WTC11 (cell line): ENCODE measurements at regions not wholly inside any gene's neighbourhood (a gene's known extent, or its start where the extent isn't known, plus 50 kb on each side); places are given as distances from the start of the nearest gene placed in this dataset.

Experiments
- ATAC-seq: fragments of 200-7000 bp; cut with Tn5 transposase; 2 replicates; pipeline ENCODE4 v1.10.0; 2021; ENCODE audit warnings: mild to moderate bottlenecking, moderate library complexity
- CTCF ChIA-PET: fragments of 300-600 bp; sonication (Branson Sonifier 250); formaldehyde crosslinking; loops from one replicate; lab custom pipeline; 2021; ENCODE audit warnings: antibody characterized with exemption; lab: Charles Lee
- POLR2A ChIA-PET: fragments of 350-600 bp; sonication (Branson Sonifier 250); formaldehyde crosslinking; loops from one replicate; lab custom pipeline; 2021; ENCODE audit warnings: antibody characterized with exemption; lab: Charles Lee
- DNase-seq: peaks from one replicate; pipeline ENCODE4 v3.0.0; 2021; ENCODE audit warnings: low spot score
- H3K27ac Mint-ChIP-seq: 2 replicates; pipeline ENCODE4 v1.8.0; 2021; ENCODE audit warnings: mixed read lengths
- H3K27me3 Mint-ChIP-seq: 2 replicates; pipeline ENCODE4 v1.8.0; 2021; ENCODE audit warnings: low read depth, mild to moderate bottlenecking, moderate library complexity, mixed read lengths
- H3K36me3 Mint-ChIP-seq: 2 replicates; pipeline ENCODE4 v1.8.0; 2021; ENCODE audit warnings: mixed read lengths
- H3K4me1 Mint-ChIP-seq: 2 replicates; pipeline ENCODE4 v1.8.0; 2022; ENCODE audit warnings: mixed read lengths
- H3K4me3 Mint-ChIP-seq: 2 replicates; pipeline ENCODE4 v1.8.0; 2021; ENCODE audit warnings: mild to moderate bottlenecking, moderate library complexity, mixed read lengths
- H3K9me3 Mint-ChIP-seq: 2 replicates; pipeline ENCODE4 v1.8.0; 2021; ENCODE audit warnings: mixed read lengths
- ARID4B ChIP-seq: sonication (generic); formaldehyde crosslinking; IDR thresholded peaks from 2 replicates; pipeline ENCODE4 v1.8.0; 2023; ENCODE audit warnings: missing genetic modification reagents, mild to moderate bottlenecking, borderline replicate concordance
- ATF6 ChIP-seq: sonication (generic); formaldehyde crosslinking; IDR thresholded peaks from 2 replicates; pipeline ENCODE4 v1.8.1; 2023; ENCODE audit warnings: mild to moderate bottlenecking, missing genetic modification reagents
- CBFB ChIP-seq: sonication (generic); formaldehyde crosslinking; IDR thresholded peaks from 2 replicates; pipeline ENCODE4 v1.8.1; 2022; ENCODE audit warnings: mild to moderate bottlenecking, low read depth, missing genetic modification reagents
- CREB1 ChIP-seq: sonication (generic); formaldehyde crosslinking; IDR thresholded peaks from 2 replicates; pipeline ENCODE4 v1.8.0; 2023; ENCODE audit warnings: mild to moderate bottlenecking, missing genetic modification reagents
- E2F1 ChIP-seq: sonication (generic); formaldehyde crosslinking; IDR thresholded peaks from 2 replicates; pipeline ENCODE4 v1.8.0; 2022; ENCODE audit warnings: mild to moderate bottlenecking, missing genetic modification reagents
- ELF4 ChIP-seq: sonication (generic); formaldehyde crosslinking; IDR thresholded peaks from 2 replicates; pipeline ENCODE4 v1.8.1; 2022; ENCODE audit warnings: low read depth, mild to moderate bottlenecking, moderate library complexity, missing genetic modification reagents
- HMGA2 ChIP-seq: fragments of 250-450 bp; sonication (Bioruptor Pico); IDR thresholded peaks from 2 replicates; pipeline ENCODE4 v1.4.0; 2021; ENCODE audit warnings: mild to moderate bottlenecking, moderate library complexity
- JAZF1 ChIP-seq: fragments of 250-450 bp; sonication (Bioruptor Pico); IDR thresholded peaks from 2 replicates; pipeline ENCODE4 v1.9.0; 2021; ENCODE audit warnings: moderate library complexity, mild to moderate bottlenecking, inconsistent platforms
- KAT7 ChIP-seq: sonication (generic); formaldehyde crosslinking; IDR thresholded peaks from 2 replicates; pipeline ENCODE4 v1.8.1; 2023; ENCODE audit warnings: missing genetic modification reagents, mild to moderate bottlenecking, borderline replicate concordance
- MAX ChIP-seq: sonication (generic); formaldehyde crosslinking; IDR thresholded peaks from 2 replicates; pipeline ENCODE4 v1.8.0; 2022; ENCODE audit warnings: mild to moderate bottlenecking, missing genetic modification reagents
- NFE2L1 ChIP-seq: sonication (generic); formaldehyde crosslinking; IDR thresholded peaks from 2 replicates; pipeline ENCODE4 v1.8.1; 2023; ENCODE audit warnings: missing genetic modification reagents
- PRRX2 ChIP-seq: fragments of 250-450 bp; sonication (Bioruptor Pico); IDR thresholded peaks from 2 replicates; pipeline ENCODE4 v1.8.0; 2021; ENCODE audit warnings: mild to moderate bottlenecking
- SP1 ChIP-seq: sonication (generic); formaldehyde crosslinking; conservative IDR thresholded peaks from 2 replicates; pipeline ENCODE4 v1.8.1; 2022; ENCODE audit warnings: missing genetic modification reagents
- TCF7 ChIP-seq: sonication (generic); formaldehyde crosslinking; IDR thresholded peaks from 2 replicates; pipeline ENCODE4 v1.8.0; 2022; ENCODE audit warnings: mild to moderate bottlenecking, low read depth, missing genetic modification reagents, moderate library complexity
- USF1 ChIP-seq: sonication (generic); formaldehyde crosslinking; IDR thresholded peaks from 2 replicates; pipeline ENCODE4 v1.8.0; 2022; ENCODE audit warnings: mild to moderate bottlenecking, missing genetic modification reagents
- USF2 ChIP-seq: sonication (generic); formaldehyde crosslinking; IDR thresholded peaks from 2 replicates; pipeline ENCODE4 v1.8.1; 2023; ENCODE audit warnings: mild to moderate bottlenecking, missing genetic modification reagents, moderate library complexity
- ZNF263 ChIP-seq: sonication (generic); formaldehyde crosslinking; IDR thresholded peaks from 2 replicates; pipeline ENCODE4 v1.8.1; 2022; ENCODE audit warnings: low read depth, mild to moderate bottlenecking, moderate library complexity, missing genetic modification reagents
- ZNF532 ChIP-seq: fragments of 250-450 bp; sonication (Bioruptor Pico); IDR thresholded peaks from 2 replicates; pipeline ENCODE4 v1.9.0; 2021; ENCODE audit warnings: mild to moderate bottlenecking, borderline replicate concordance
- ZSCAN18 ChIP-seq: fragments of 250-450 bp; sonication (Bioruptor Pico); IDR thresholded peaks from 2 replicates; pipeline ENCODE4 v2.1.2; 2022; ENCODE audit warnings: mild to moderate bottlenecking, moderate library complexity

GRCh38 chrX:7202206-7202605 is 54.3 kb upstream of the PUDP start:
- Mint-ChIP-seq H3K36me3 (no peaks in the 10 kb centered on the region), H3K27me3 (no peaks in the 10 kb centered on the region), H3K4me1 (no peaks in the 10 kb centered on the region; the same call in 1 of the 2 replicates), H3K9me3 (no peaks in the 10 kb centered on the region), H3K4me3 (no peak overlapping the region), H3K27ac (no peak overlapping the region)
- no peak for DNase-seq
- ChIA-PET POLR2A (no interaction called here), CTCF (no interaction called here)
- TF ChIP-seq ZNF532 (CRISPR knock-in tag), result no peak
- TF ChIP-seq CREB1 (CRISPR knock-in tag), result no peak
- TF ChIP-seq E2F1 (CRISPR knock-in tag), result no peak
- TF ChIP-seq ELF4 (CRISPR knock-in tag), result no peak
- no peak for TF ChIP-seq ARID4B (CRISPR knock-in tag)
- TF ChIP-seq PRRX2 (CRISPR knock-in tag), result no peak
- TF ChIP-seq MAX, result no peak
- no peak for TF ChIP-seq ZSCAN18 (CRISPR knock-in tag)
- no peak for TF ChIP-seq SP1 (CRISPR knock-in tag)
- TF ChIP-seq USF1 (CRISPR knock-in tag), result no peak
- TF ChIP-seq KAT7, result no peak
- no peak for TF ChIP-seq JAZF1 (CRISPR knock-in tag)
- TF ChIP-seq NFE2L1 (CRISPR knock-in tag), result no peak
- TF ChIP-seq ATF6 (CRISPR knock-in tag), result no peak
- no peak for TF ChIP-seq CBFB (CRISPR knock-in tag)
- TF ChIP-seq TCF7 (CRISPR knock-in tag), result no peak
- TF ChIP-seq USF2 (CRISPR knock-in tag), result no peak
- TF ChIP-seq ZNF263, result no peak
- TF ChIP-seq HMGA2, result no peak
- no peak for ATAC-seq
